ENCODE measurements at regions not wholly inside any gene's neighbourhood (a gene's known extent, or its start where the extent isn't known, plus 50 kb on each side); places are given as distances from the start of the nearest gene placed in this dataset.

DNA sequence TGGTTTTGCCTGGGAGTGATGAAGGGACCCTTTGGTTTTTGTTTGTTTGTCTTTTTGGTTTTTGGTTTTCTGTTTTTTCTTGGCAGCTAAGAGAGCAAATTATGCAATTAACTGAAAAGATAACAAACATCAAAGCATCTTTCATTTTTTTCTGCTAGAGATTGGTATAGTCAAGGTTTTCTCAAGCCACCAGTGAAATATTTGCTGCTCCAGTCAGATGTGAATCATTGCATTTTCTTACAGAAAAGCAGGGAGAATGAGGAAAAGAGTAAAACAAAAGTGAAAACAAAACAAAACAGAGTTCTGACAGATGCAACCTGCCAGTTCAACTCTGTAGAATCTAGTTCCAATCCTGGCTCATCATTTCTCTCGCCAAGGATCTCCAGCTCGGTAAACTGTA, 660.7 kb downstream of the DSC3 start:
- Histone ChIP-seq H3F3A (ENCODE audit: low read depth) (no peaks in the 10 kb centered on the region), H3K27me3 (ENCODE audit: insufficient read depth, low read length, poor library complexity, severe bottlenecking) (no peaks in the 10 kb centered on the region), H3K4me3 (ENCODE audit: low read length, poor library complexity, severe bottlenecking) (no peak overlapping the region), H3K79me2 (ENCODE audit: insufficient read depth, low read length) (no peaks in the 10 kb centered on the region), H3K36me3 (ENCODE audit: insufficient read depth, low read length) (no peaks in the 10 kb centered on the region), H3K9me2 (replicated peaks; ENCODE audit: low read depth, low read length) (no peaks in the 10 kb centered on the region), H4K20me1 (ENCODE audit: insufficient read depth, low read length, poor library complexity, severe bottlenecking) (no peaks in the 10 kb centered on the region), H3K4me1 (ENCODE audit: insufficient read depth, low read length, poor library complexity, severe bottlenecking) (no peaks in the 10 kb centered on the region), H3K9me3 (ENCODE audit: insufficient read depth, low read depth, low read length) (no peaks in the 10 kb centered on the region), H2AFZ (ENCODE audit: low read length) (no peak overlapping the region), H3K4me2 (ENCODE audit: low read depth, low read length, poor library complexity, severe bottlenecking) (no peak overlapping the region), H3K9ac (ENCODE audit: low read depth, low read length, poor library complexity, severe bottlenecking) (no peak overlapping the region)
- TF ChIP-seq EZH2phosphoT487 (IDR thresholded peaks at IDR 0.05; ENCODE audit: borderline replicate concordance): no peak
- TF ChIP-seq CTCF (conservative IDR thresholded peaks at IDR 0.05; ENCODE audit: low read length): no peak

DNA sequence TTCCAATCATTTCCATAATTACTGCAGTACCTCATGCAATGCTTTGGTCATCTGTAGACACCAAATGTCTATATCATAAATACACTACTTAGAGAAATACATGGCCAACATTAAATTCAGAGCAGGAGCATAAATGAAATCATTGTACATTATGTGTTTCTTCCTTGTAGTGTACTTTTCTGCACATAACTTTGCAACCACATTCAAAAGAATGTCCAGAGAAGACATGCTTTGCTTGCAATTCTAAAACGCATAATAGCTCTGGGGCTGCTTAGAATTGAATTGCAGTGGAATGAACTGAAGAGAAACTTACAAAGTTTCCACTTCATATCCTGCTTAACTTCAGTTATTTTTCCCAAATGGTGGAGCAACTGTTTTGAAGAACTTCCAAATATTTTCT, 664.4 kb downstream of the DSC3 start:
- no peaks in the 10 kb centered on the region for H4K20me1 ChIP-seq (ENCODE audit: insufficient read depth, low read length, poor library complexity, severe bottlenecking)
- no peak overlapping the region for H3K4me3 ChIP-seq (ENCODE audit: low read length, poor library complexity, severe bottlenecking)
- no peaks in the 10 kb centered on the region for H3K9me2 ChIP-seq (replicated peaks; ENCODE audit: low read depth, low read length)
- no peak overlapping the region for H3K9ac ChIP-seq (ENCODE audit: low read depth, low read length, poor library complexity, severe bottlenecking)
- no peaks in the 10 kb centered on the region for H3K27me3 ChIP-seq (ENCODE audit: insufficient read depth, low read length, poor library complexity, severe bottlenecking)
- H3F3A ChIP-seq (ENCODE audit: low read depth): no peaks in the 10 kb centered on the region
- no peak for TF ChIP-seq EZH2phosphoT487 (IDR thresholded peaks at IDR 0.05; ENCODE audit: borderline replicate concordance)
- TF ChIP-seq CTCF (conservative IDR thresholded peaks at IDR 0.05; ENCODE audit: low read length): no peak
- H3K4me2 ChIP-seq (ENCODE audit: low read depth, low read length, poor library complexity, severe bottlenecking): no peak overlapping the region
- H3K4me1 ChIP-seq (ENCODE audit: insufficient read depth, low read length, poor library complexity, severe bottlenecking): no peaks in the 10 kb centered on the region
- no peak overlapping the region for H2AFZ ChIP-seq (ENCODE audit: low read length)
- H3K9me3 ChIP-seq (ENCODE audit: insufficient read depth, low read depth, low read length): no peaks in the 10 kb centered on the region
- H3K79me2 ChIP-seq (ENCODE audit: insufficient read depth, low read length): no peaks in the 10 kb centered on the region
- no peaks in the 10 kb centered on the region for H3K36me3 ChIP-seq (ENCODE audit: insufficient read depth, low read length)

DNA sequence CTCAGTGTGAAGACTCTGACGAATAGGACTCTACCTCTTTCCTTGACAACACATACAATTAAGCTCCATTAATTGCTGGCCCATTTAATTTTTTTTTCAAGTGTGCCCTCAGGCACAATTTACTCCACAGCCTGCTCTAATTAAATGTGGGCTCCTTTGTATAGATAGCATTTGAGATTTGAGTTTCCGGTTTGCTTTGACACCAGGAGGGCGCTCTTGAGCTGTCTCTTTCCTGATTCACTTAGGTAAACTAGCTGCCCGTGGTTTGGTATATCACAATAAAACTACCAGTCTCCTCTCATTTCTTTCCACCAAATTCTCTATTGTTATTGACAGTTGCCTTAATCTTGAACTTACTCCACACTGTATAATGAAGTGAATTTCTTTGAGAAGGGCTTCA, 666.0 kb downstream of the DSC3 start:
- no peaks in the 10 kb centered on the region for H3K79me2 ChIP-seq (ENCODE audit: insufficient read depth, low read length)
- no peaks in the 10 kb centered on the region for H3F3A ChIP-seq (ENCODE audit: low read depth)
- no peaks in the 10 kb centered on the region for H3K4me1 ChIP-seq (ENCODE audit: insufficient read depth, low read length, poor library complexity, severe bottlenecking)
- no peaks in the 10 kb centered on the region for H3K9me3 ChIP-seq (ENCODE audit: insufficient read depth, low read depth, low read length)
- H2AFZ ChIP-seq (ENCODE audit: low read length): no peak overlapping the region
- no peaks in the 10 kb centered on the region for H4K20me1 ChIP-seq (ENCODE audit: insufficient read depth, low read length, poor library complexity, severe bottlenecking)
- H3K36me3 ChIP-seq (ENCODE audit: insufficient read depth, low read length): no peaks in the 10 kb centered on the region
- no peak overlapping the region for H3K9ac ChIP-seq (ENCODE audit: low read depth, low read length, poor library complexity, severe bottlenecking)
- H3K4me3 ChIP-seq (ENCODE audit: low read length, poor library complexity, severe bottlenecking): no peak overlapping the region
- H3K4me2 ChIP-seq (ENCODE audit: low read depth, low read length, poor library complexity, severe bottlenecking): no peak overlapping the region
- no peaks in the 10 kb centered on the region for H3K27me3 ChIP-seq (ENCODE audit: insufficient read depth, low read length, poor library complexity, severe bottlenecking)
- H3K9me2 ChIP-seq (replicated peaks; ENCODE audit: low read depth, low read length): no peaks in the 10 kb centered on the region
- TF ChIP-seq CTCF (conservative IDR thresholded peaks at IDR 0.05; ENCODE audit: low read length) (peak; percentile 29; the same call in 1 of the 2 replicates), EZH2phosphoT487 (IDR thresholded peaks at IDR 0.05; ENCODE audit: borderline replicate concordance) (no peak)
